ENCODE measurements at regions not wholly inside any gene's neighbourhood (a gene's known extent, or its start where the extent isn't known, plus 50 kb on each side); places are given as distances from the start of the nearest gene placed in this dataset.
"Not testable (repeated sequence)": the region's sequence is repeated elsewhere in the genome, so short reads cannot be mapped to it uniquely, and the experiment has no call there.

DNA sequence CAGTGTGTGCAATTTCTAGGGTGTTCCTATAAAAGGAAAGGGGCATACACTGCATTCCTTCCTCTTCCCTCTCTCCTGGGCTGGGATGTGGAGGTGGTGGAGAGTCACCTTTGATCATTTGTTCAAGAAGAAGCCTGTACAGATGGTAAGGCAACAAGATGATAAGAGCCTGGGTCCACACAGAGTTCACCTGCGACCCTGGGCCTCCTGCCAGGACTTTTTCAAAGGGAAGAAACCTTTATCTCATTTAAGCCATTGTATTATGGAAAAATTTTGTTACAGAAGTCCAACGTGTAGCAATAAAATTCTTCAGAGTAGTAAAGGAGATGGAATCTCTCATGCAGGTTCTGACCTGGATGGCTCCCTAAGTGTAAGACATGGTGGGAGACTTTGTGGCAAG, 189.1 kb downstream of the MIS18A start:
- no peak for DNase-seq

DNA sequence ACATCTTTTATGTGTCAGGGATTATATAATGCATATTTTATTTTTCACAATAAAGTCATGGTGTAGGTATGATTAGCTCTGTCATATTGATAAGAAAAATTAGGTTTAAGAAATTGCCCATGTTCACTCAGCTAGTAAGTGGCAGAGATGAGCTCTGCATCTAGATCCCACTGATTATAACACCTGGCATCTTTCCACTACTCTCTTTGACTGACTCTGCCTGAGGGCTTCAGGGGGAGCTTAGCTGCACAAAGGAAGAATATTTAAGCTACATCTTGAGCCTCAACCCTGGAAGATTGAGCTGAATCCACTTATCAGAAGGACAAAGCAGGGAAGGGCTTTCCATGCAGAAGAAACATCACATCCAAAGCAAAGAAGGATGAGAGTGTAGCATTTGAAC, 190.4 kb downstream of the MIS18A start:
- no peak for DNase-seq

DNA sequence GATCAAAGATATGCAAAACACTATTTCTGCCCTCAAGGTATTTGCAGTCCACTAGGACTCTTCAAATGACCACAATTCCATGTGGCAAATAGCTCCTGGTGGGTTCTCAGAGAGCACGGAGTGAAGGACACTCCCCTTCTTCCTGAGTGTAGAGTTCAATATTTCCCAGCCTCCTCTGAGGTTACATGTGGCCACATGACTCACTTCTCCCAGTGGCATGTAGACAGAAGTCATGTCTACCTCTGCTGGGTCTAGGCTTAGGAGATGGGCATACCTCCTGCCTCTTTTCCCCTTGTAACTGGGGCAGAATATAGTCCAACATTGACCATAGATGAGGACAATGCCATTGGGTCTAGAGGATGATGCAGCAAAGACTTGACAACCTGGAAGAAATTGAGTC, 191.4 kb downstream of the MIS18A start:
- no peak for DNase-seq

DNA sequence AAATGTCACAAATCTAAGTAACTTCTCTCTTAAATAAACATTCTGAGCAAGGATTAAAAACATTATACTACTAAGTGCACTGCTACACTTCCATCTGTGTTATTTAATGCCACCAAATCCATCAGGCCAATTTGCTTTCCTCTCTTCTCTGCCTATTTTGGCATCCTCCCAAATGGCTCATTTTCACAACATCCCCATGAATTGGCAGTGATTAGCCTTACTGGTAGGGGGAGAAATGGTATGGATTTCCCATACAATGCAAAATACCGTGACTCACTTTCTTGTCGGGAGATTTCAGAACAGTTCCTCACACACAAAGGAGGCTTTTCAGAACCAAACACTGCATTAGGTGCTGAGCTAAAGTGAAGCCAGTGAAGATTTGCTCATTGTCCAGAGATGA, 195.7 kb downstream of the MIS18A start:
- no peak for DNase-seq

DNA sequence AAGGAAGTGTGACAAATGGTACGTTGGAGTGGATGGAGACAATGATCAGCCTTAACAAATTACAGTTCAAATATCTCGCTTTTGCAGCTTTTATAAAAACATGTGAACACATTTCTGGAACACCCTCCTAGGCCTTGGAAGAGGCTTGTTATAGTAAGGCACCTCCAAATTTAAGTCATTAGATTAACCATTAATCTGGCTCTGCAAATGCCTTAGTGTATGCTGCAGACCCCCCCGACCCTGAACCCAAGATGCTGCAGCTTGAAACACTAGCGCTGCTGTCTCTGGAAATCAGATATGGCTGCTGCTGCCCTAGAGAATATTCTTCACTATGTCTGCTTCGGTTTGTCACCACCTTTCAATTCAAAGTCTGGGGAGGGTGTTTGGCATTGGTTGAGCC, 196.4 kb downstream of the MIS18A start:
- no peak for DNase-seq

DNA sequence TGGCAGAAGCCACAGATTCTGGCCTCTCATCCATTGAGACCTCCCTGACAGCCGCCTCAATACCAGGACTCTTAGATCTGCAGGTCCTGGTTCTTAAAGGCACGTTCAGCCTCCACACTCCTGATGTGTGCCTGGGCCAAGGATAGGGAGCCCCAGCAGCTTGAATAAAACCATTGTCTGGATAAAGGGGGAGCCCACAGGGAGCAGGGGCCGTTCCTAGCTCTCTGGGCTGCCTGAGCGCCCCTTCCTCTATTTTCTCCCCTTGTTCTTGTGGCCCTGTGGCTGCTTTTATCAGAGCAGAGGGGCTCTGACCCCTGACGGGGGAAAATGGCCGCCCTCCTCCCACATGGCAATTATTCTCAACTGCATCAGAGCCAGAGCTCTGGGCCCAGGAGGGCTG, 200.8 kb downstream of the HUNK start:
- DNase-seq, result no peak

DNA sequence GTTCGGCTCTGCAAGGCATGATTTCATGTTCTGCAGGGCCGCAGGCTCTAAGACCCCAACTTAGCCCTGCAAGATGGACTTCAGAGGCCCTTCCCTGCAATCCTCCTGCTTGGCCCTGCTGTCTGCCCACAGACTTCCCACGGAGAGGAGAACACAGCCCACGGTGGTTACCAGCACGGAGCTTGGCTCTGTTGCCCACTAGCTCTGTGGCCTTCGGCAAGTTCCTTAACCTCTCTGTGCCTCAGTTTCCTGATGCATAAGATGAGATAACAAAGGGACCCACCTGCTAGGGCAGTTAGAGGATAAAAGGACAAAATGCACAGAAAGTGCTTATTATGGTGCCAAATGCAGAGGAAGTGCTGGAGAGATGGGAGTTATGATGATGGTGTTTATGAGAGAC, 200.4 kb downstream of the HUNK start:
- DNase-seq, result no peak

DNA sequence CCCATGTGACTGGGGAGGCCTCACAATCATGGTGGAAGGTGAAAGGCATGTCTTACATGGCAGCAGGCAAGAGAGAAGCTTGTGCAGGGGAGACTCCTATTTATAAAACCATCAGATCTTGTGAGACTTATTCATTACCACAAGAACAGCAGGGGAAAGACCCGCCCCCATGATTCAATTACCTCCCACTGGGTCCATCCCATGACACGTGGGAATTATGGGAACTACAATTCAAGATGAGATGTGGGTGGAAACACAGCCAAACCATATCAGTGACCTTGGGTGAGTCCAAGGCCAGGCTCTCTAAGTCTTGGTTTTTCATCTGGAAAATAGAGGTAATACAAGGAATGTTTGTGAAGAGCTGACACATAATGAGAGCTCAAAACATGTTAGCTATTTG, 198.8 kb downstream of the HUNK start:
- DNase-seq, result not testable (repeated sequence)

DNA sequence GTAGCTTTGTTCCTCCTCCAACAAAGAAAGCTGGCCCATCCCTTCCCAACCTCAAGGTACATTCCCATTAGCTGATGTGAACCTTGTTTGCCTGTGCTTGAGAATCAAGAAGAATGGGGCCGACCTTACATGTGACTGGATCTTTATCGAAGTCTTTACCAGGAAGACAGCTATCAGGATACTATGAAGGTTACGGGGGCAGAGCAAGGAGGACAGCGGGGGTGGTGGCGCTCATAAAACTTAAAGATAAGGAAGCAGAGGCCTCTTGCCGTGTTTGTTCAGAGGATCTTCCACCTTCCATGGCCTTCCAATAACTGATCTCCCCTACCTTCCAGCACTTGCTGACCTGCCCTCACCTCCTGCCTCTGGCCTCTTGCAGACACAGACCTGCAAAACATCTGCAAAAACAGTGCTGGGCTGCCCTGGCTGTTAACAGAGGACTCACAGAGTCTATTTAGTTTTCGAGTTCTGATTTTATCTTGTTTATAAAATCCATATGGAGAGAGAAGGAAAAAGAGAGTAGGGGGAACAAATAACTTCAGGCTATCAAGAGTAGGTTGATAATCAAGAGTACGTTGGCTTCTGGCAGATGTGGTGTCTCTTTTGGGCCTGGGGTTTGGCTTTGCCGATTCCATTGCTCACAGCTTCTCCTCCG, 198.0 kb downstream of the HUNK start:
- no peak for DNase-seq

DNA sequence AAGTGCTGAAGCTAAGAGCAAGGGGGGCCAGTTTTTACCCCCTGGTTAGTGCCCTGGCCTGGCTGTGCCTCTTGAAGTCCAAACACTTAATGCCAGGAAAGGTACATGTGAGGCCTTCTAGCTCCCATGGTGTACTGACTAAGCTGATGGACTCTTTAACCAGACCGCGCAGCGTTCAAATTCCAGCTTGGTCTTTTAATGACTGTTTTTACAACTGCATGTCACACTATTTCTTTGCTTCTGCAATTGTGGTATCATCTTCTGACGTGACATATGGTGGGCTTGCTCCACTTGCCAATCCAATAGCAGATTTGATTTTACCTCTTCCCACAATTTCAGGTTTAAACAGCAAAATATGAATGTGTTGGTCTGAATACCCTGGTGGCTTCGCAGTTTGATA, 197.3 kb downstream of the HUNK start:
- DNase-seq, result no peak

DNA sequence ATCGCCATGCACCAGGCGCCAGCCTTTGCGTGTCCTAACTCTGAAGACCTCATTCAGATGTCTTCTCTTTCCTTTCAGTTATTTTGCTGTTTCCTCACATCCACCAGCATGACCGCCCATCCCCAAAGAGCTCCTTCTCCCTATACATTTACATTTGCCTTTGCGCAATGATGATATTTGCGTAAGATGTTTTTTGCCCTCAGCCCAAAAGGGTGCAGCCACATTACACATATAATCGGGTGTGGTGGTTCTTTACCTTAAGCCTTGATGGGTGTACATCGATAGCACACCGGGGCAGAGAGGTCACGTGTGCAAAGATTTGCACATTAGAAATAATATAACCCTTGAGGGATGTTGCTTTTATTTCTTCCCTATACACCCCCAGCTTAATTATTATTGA, 192.8 kb downstream of the HUNK start:
- no peak for DNase-seq

DNA sequence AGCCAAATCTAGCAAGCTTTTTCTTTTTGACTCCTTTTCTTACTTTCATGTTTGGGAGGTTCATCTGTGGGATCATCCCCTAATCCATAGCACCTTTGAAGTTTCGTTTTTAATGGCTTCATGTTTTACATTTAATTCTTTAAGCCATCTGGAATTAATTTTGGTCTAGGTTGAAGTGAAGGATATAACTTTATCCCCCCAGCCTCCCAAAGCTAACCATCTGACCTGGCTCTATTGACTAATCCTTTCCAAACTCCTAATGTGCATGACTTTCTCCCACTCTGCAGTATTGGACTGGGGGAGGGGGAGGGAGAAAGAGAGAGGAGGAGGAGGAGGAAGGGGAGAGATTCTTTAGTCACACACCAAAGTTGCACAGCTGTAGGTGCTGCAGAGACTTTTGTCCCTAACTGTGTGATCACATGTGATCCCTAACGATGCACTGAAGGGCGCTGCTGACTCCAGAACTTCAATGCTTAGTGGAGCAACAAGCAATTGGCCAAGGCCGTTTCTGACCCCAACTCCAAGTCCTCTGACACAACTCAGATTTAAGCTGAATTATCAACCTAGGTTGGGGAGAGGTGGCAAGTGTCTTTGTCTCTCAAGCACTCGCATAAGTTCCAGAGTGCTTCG, 191.6 kb downstream of the HUNK start:
- DNase-seq, result no peak

DNA sequence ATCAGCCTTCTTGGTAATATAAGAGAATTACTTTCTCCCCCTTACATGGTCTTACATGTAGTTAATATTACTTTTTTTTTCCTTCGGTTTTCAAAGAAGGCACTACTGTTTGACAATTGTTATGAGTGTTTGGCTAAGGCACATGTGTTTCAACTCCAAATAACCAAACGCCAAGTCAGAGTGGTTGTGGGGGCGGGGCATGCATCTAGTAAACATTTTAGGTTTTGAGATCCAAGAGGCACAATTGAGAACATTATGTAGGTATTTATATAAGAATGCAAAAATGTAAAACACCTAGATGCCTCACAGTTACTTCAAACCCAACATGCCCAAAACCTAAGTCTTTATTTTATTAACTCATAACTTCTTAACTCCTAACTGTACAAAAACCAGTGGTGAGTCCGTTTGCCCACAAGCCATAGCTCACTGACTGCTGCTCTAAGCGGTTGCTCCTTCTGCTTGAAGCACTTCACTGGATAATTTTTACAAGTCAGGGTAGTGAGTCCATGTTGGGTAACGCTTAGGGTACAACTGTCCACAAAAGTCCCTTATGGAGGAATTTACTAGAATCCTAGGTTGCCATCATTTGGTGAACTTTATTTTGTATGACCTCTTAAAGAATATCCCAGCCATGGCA, 189.9 kb downstream of the HUNK start:
- no peak for DNase-seq

DNA sequence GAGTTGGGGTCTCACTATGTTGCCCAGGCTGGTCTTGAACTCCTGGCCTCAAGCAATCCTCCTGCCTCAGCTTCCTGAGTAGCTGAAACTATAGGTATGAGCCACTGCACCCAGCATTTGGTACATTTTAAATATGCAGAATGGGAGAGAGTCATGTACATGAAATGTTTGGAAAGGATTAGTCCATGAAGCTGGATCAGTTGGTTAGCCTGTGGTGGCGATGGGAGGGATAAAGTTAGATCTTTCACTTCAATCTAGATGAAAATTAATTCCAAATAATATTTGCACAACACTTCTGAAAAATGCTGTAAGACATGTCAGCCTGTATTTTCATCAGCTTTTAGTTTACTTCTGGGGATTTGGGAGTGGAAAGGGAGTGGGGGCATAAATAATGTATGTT, 188.9 kb downstream of the HUNK start:
- no peak for DNase-seq

DNA sequence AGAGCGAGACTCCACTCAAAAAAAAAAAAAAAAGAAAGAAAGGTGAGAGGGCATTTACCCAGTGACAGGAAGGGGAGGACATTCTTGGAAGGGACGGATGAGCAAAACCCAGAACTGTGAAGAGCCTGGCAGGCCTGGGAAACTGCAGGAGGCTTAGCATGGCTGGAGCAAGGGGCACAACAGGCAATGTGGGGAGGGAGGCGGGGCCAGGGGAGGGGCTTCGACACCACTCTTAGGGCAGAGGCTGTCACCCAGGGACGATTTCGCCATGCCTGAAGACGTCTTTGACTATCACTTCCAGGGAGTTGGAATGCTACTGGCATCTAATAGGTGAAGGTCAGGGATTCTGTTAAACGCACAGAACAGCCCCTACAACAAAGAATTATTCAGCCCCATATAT, 184.0 kb downstream of the HUNK start:
- DNase-seq, result no peak

DNA sequence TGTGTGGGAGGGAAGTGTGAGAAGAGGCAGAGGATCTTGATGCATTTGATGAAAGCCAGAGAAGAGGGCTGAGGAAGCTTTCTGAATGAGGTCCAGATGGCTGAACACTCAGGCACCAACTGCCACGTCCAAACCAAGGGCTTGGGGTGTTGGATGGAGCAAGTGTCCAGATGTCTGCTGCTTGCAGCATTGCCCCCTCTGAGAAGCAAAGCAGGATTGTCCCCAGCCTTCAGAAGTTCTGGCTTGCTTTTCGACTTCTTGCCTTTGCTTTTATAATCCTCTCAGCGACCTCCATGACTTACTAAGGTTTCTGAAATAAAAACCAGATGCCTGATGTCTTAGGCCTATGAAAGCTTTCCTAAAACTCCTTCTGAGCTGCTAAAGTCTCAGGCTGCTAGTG, 182.5 kb downstream of the HUNK start:
- DNase-seq, result no peak

Data from occipital lobe (tissue), 1 donor.